Panc1 (cell line): ENCODE measurements at regions not wholly inside any gene's neighbourhood (a gene's known extent, or its start where the extent isn't known, plus 50 kb on each side); places are given as distances from the start of the nearest gene placed in this dataset.

Source experiments
- ATAC-seq: fragments of 200-7000 bp; cut with Tn5 transposase; 2 replicates; pipeline ENCODE4 v1.9.1; 2020; ENCODE audit warnings: mild to moderate bottlenecking, moderate library complexity
- BruUV-seq: library from RNA; stranded (reverse); fragments of 400-500 nt; replicated peaks from 2 replicates; lab custom pipeline; 2021; lab: Mats Ljungman, UMichigan
- CTCF ChIA-PET: fragments of 300-600 bp; sonication (Branson Sonifier 250); formaldehyde crosslinking; loops from one replicate; lab custom pipeline; 2022; ENCODE audit warnings: antibody characterized with exemption; lab: Charles Lee
- POLR2A ChIA-PET: fragments of 300-600 bp; sonication (Branson Sonifier 250); formaldehyde crosslinking; loops from one replicate; lab custom pipeline; 2022; ENCODE audit warnings: antibody characterized with exemption; lab: Charles Lee
- DNase-seq: peaks from one replicate; pipeline ENCODE4 v3.0.0-alpha.2; 2010; ENCODE audit warnings: low read depth, low spot score
- H3K27ac ChIP-seq: 2 replicates; pipeline ENCODE4 v1.5.1; 2011; ENCODE audit warnings: mild to moderate bottlenecking, low read length, inconsistent platforms
- H3K27me3 ChIP-seq: fragments of 200-500 bp; sonication (Bioruptor generic); 2 replicates; pipeline ENCODE4 v1.6.0; 2014; ENCODE audit warnings: low read length, inconsistent platforms; ENCODE audit not compliant: control insufficient read depth, insufficient read depth
- H3K36me3 ChIP-seq: fragments of 200-500 bp; sonication (Bioruptor generic); 2 replicates; pipeline ENCODE4 v1.5.1; 2014; ENCODE audit warnings: inconsistent platforms, mild to moderate bottlenecking, low read length, moderate library complexity; ENCODE audit not compliant: control insufficient read depth, insufficient read depth
- H3K4me1 ChIP-seq: 2 replicates; pipeline ENCODE4 v1.5.1; 2011; ENCODE audit warnings: inconsistent platforms, mild to moderate bottlenecking, low read length, moderate library complexity; ENCODE audit not compliant: control insufficient read depth, insufficient read depth
- H3K4me3 ChIP-seq, 2 experiments: 2 replicates each; pipeline ENCODE4 v1.5.1; 2011 to 2012; ENCODE audit warnings: low read depth in 2 of 2, low read length in 2 of 2, mild to moderate bottlenecking in 2 of 2, inconsistent platforms in 1 of 2, moderate library complexity in 1 of 2
- H3K9me3 ChIP-seq: fragments of 200-500 bp; sonication (Bioruptor generic); 2 replicates; pipeline ENCODE4 v1.5.1; 2014; ENCODE audit warnings: low read depth, mild to moderate bottlenecking, inconsistent platforms, low read length, moderate library complexity; ENCODE audit not compliant: control insufficient read depth, insufficient read depth
- CTCF ChIP-seq: fragments of 450-650 bp; IDR thresholded peaks from 2 replicates; pipeline ENCODE4 v1.5.1; 2017; ENCODE audit warnings: mild to moderate bottlenecking
- POLR2AphosphoS5 ChIP-seq: IDR thresholded peaks from 2 replicates; pipeline ENCODE4 v1.6.1; 2012; ENCODE audit warnings: mild to moderate bottlenecking, low read depth, low read length, moderate library complexity
- REST ChIP-seq, 2 experiments: IDR thresholded peaks; 2 replicates each; pipeline ENCODE4 v1.6.1; 2011 to 2012; ENCODE audit warnings: low read depth in 2 of 2, control low read depth in 1 of 2, low read length in 1 of 2, mild to moderate bottlenecking in 1 of 2, moderate library complexity in 1 of 2; ENCODE audit not compliant: insufficient read depth in 1 of 2
- SIN3A ChIP-seq: IDR thresholded peaks from 2 replicates; pipeline ENCODE4 v1.6.1; 2012; ENCODE audit warnings: low read depth, mild to moderate bottlenecking, low read length, moderate library complexity, borderline replicate concordance; ENCODE audit not compliant: insufficient read depth
- TCF7L2 ChIP-seq: IDR thresholded peaks from 2 replicates; pipeline ENCODE4 v1.6.1; 2011; ENCODE audit warnings: mild to moderate bottlenecking, low read depth, low read length, inconsistent platforms
- in situ Hi-C: cut with HindIII; loops from 2 replicates; pipeline ENCODE4 v1.10.0; 2016; ENCODE audit warnings: low sequenced_read_pairs, low pct_unique_long_range_greater_than_20kb
- intact Hi-C: fragments of 100-400 bp; cut with micrococcal nuclease; formaldehyde crosslinking; loops from one replicate; pipeline ENCODE4 v1.10.0; 2022; ENCODE audit not compliant: unreplicated experiment

- BruUV-seq: no TSS peak
- Histone ChIP-seq H3K27ac (no peak overlapping the region), H3K36me3 (no peaks in the 10 kb centered on the region), H3K4me3 (no peak overlapping the region), H3K9me3 (no peaks in the 10 kb centered on the region), H3K27me3 (no peaks in the 10 kb centered on the region), H3K4me1 (no peaks in the 10 kb centered on the region)
- CTCF ChIA-PET: no interaction called here
- no peak for DNase-seq
- intact Hi-C loops: loop anchor here (5.0 kb wide), 1 partner anchor 685 kb away; no protein-coding TSS in a partner anchor
- POLR2A ChIA-PET: no interaction called here
- in situ Hi-C loops: no loop called here
- no peak for ATAC-seq
- TF ChIP-seq SIN3A (no peak), POLR2AphosphoS5 (no peak), REST (IDR thresholded peaks at IDR 0.05; ENCODE audit: insufficient read depth in 1 of 2, low read depth in 2 of 2, low read length in 1 of 2) (no peak), TCF7L2 (no peak), CTCF (no peak)
Measured at GRCh38 chr4:17327591-17327990, 184.3 kb downstream of the QDPR start.

- Histone ChIP-seq H3K27me3 (no peaks in the 10 kb centered on the region), H3K4me1 (no peaks in the 10 kb centered on the region), H3K4me3 (no peak overlapping the region), H3K27ac (no peak overlapping the region), H3K9me3 (no peaks in the 10 kb centered on the region), H3K36me3 (no peaks in the 10 kb centered on the region)
- ATAC-seq (no peak), DNase-seq (no peak)
- in situ Hi-C loops (no loop called here), intact Hi-C loops (loop anchor here (5.0 kb wide), 1 partner anchor 684 kb away; no protein-coding TSS in a partner anchor)
- TF ChIP-seq CTCF (no peak), POLR2AphosphoS5 (no peak), SIN3A (no peak), REST (IDR thresholded peaks at IDR 0.05; ENCODE audit: insufficient read depth in 1 of 2, low read depth in 2 of 2, low read length in 1 of 2) (no peak), TCF7L2 (no peak)
- no TSS peak for BruUV-seq
- ChIA-PET POLR2A (no interaction called here), CTCF (no interaction called here)
Measured at GRCh38 chr4:17326756-17327155, 185.1 kb downstream of the QDPR start.
